Stimulated activated CD4-positive, alpha-beta T cell treated with anti-CD3 and anti-CD28 coated beads, Interleukin-2, amount 100 ng/mL, for 24 hours (primary cell): ENCODE measurements at regions not wholly inside any gene's neighbourhood (a gene's known extent, or its start where the extent isn't known, plus 50 kb on each side); places are given as distances from the start of the nearest gene placed in this dataset.
"Not testable (repeated sequence)": the region's sequence is repeated elsewhere in the genome, so short reads cannot be mapped to it uniquely, and the experiment has no call there.

Experiments used
- DNase-seq, 2 donors: peaks; one replicate each; pipeline ENCODE4 v3.0.0-alpha.2; 2020

DNA sequence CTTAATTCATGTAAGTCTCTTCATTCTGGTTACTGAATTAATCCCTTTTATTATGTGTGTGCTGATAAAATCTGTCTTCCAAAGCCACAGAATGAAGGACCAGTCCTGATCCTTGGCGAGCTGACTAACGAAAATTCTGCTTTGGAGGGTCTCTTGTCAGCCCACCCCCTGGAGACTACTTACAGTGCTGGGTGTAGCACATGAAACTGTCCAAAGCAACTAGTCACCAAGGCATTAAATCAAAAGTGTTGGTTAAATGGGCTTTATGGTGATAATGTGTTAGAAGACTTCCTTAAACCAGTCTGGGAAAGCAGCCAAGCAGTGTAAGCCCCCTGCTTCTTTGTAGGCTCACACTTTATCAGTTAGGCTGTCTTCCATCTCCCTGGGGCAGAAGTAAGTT, 420.2 kb downstream of the SUCLG1 start:
- DNase-seq: no peak

DNA sequence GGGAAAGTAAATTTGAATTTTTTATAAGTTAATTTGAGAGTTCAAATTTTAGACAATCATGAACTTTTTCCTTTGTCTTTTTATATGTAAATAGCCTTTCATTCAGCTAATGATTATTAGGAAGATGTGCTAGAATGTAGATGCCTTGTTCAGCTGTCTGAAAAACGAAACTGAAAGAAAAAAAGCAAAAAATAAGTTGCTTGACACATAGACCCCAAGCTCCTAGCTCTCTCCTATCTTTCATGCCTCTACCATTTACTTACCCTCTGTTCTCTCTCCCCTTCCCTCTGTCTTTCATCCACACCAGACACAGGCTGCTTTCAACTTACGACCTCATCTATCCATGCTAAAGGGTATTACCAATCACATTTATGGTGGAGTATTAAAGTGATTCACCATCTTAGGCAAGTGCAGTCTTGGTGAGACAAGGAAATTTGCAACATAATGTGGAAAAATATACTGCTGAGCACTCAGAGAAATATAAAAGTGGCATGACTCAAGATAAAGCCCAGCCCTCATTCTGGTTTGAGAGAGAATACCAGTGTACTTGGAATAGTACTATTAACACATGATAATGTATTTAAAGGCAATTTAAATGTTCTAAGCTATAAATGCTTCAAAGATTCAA, 425.6 kb downstream of the SUCLG1 start:
- no peak for DNase-seq

DNA sequence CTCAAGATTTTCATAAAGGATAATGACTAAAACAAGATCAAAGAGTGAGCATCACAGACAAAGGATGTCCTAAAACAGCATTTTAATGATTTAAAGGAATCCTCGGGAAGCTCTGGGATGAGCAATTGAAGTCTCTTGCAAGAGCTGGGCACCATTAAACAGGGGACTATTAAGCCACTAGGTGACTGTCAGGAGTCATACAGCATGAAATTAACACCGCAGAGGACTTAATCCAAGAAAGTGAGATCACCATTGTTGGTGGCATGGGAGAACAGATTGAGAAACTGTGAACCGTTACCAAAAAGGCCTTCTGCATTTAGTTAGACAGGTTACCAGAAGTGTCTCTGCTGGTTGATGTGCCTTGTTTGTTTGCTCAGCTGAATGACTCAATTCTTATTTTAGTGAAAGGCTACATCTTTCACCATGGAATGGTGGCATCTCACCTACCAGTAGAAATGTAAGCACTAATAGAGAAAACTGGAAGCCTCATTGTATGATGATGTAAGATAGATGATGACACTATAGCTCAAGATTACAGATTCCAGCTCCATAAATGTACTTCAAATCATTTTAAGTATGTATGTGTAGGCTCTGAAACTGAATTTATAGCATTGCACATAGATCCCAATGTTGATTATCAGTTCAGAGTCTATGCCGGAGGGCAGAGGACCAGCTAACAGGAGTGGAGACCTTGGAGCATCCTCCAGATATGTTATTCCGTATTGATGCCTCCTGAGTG, 427.6 kb downstream of the SUCLG1 start:
- DNase-seq: no peak

DNA sequence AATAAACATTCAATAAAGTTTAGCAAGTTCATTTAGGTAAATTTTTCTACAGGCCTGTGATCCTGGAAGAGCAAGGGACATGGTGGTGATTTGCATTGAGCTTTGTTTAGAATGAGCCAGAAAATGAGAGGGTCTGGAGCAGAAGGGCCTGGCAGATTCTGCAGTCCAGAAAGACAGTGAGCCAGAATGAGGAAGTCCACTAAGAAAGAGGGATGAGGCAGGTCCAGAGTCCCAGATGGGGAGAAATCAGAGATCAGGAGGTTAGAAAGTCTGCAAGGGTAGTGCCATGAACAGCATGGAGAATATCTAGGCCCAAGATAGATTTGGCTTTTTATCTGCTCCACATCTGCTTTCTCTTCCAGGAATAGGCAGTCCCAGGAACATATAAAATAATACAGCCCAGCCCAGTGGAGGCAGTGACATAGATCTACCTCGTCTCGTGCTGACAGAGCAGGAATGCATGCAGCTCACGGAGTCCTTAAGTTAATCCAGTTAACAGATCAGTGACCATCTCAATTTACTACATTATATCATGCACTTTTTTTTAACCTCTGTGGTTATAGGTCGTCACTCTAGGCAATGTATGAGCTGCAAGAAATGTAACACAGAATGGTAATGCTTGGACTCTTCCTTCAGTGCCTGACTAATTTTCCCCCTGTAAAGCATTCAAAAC, 429.0 kb downstream of the SUCLG1 start:
- DNase-seq: no peak

DNA sequence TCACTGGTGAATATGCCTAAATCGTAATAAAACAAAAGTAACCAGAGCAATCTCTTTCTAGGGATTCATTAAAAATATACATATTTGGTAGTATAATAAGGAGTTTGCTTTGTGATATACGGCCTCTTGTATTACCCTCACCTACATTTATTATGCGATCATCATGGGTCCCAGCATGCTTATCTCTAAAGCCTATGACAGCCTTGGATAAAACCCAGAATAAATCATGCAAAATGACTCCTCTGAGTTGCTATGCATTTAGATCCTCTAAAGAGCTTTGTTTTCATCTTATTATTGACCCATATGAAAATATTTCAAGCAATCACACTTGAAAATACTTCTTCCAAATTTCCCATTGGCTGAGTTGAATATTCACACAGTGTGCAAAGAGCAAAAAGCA, 432.3 kb downstream of the SUCLG1 start:
- no peak for DNase-seq

DNA sequence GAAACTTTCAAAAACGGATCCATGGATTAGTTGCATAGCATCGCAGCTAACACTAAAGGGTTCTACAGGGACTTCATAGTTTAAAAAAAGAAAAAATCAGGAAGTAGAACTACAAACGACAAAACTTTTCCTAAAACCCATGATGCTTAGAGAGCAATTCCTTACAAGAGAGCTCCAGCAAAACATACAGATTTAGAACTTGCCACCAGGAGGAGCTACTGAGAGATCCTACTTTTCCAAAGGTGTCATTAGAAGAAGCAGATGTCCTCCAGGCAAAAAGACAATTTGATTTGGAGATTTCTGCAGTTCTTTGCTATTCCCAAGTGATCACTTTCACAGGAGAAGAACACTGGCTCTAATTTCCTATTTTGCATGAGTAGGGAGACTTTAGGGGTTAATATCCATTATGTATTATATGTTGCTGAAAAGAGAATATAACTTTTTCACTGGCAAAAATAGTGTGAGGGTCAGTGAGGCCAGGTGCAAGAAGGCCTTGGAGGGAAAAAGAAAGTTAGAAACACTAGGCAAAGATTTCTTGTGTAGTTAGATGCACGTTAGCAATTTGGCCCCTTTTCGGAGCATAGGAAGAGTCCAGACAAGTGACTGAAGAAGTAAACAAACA, 436.2 kb downstream of the SUCLG1 start:
- DNase-seq: no peak

DNA sequence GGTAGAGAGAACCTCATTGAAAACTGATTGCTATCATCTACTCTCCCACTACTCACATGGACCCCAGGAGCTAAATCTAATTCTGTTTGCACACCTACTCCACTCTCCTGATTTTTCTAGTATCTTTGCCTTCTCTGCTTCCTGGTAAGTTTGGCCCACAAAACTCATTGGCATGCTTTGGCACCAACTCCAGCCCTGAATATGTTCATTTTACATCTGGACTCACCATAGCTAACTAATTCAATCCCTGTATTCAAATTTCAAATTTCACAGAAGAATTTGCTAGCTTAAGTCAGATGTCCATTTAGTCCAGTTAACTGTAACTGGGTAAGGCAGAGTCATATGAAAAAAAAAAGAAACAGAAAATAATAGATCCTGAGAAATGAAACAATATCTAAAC, 442.1 kb downstream of the SUCLG1 start:
- no peak for DNase-seq

DNA sequence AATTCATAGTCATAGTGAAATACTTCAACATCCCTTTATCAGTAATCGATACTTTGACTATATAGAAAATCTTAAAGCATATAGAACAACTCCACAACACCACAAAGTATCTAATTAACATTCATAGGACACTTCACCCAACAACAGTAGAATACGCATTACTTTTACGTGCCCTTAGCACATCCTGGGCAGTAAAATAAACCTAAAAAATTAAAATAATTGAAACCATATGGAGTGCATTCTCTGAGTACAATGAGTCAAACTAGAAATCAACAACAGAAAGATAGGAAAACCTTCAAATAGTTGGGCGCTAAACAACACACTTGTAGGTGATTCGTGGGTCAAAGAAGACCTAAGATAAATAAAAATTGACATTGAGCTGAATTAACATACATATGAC, 442.9 kb downstream of the SUCLG1 start:
- no peak for DNase-seq

DNA sequence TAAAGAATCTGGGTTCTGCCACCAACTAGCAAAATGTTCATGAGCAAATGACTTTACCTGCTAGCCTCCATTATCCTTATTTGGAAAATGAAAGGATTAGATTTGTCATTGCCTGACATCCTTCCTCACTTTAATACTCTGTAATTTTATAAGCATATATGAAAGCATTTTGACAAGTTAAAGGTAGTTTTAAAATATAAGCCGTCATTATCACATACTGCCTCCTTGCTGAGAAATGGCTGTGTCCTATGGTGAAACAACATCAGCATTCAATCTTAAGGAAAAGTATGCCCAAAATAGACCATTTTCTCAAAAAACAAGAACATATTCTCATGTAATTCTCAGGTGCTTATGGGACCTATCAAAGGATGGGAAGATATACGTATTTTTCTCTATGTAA, 461.2 kb downstream of the SUCLG1 start:
- no peak for DNase-seq

DNA sequence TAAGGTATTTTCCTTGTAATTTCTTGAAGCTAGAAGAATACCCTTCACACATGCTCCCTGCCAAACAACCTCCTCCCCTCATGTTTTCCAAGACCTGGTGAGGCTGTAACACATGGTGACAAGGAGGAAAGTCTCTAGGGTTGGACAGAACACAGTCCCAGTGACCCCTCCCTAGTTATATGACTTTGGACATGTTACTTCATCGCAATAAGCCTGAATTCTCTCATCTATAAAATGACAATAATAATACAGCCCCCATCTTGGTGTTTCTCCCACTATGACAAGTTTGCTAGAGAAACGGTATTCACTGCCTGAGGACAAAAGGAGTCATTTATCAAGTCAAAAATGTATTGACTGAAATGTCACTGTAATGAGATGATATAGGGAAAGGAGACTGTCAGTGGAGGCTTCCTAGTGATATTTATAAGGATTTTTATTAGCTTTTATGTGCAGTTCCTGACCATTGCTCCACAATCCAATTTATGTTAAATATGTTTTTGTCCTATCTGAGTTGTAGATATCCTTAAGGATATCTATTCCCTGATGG, 464.4 kb downstream of the SUCLG1 start:
- DNase-seq: no peak

DNA sequence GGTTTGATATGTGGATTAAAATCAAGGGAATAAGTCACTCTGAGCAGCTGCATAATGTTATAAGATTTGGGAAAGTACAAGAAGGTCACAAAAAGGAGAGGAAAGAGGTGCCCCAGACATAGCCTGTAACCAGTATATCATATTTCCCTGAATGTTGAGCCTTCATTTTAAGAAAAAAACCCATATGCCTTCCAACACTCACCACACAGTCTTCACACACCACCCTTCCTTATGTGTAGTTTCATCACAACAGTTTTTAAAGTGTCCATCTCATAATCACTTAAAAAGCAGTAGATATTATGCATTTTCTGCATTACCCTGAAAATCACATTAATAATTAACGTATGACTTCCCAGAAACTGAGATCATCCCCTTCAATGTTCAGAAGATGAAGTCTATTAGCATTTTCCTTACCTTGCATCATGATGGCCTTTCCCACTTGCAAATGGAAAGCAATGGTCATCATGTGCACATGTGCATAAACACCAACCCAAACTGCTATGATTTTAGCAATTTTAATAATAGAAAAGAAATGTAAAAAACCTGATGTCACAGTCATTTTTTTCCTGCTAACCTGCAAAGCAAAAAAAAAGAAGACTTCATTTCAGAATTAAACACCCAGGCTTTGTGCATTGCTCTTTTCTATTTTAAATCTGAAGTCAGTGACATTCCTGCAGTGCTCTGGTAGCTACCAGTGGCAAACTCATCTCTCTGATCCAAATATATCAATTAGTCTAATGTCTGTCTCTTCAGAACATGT, 465.0 kb downstream of the SUCLG1 start:
- no peak for DNase-seq

DNA sequence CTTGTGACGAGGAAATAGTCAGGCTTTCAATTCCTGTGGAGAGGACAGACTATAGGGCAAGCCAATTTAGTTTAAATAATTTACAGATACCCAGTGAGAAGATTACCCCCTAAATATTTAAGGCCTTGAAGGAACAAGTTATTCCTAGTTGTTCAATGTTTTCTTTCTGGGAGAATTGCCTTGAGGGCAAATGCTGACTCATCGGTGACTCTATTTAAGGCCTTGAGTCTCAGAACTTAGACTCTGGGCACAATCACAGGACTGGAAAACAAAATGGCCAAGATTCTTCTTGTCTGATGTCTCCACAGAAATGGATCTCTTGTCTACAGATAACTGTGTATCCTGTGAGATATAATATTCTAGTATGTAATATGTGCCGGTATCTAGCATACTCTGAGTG, 467.1 kb downstream of the SUCLG1 start:
- DNase-seq: no peak

DNA sequence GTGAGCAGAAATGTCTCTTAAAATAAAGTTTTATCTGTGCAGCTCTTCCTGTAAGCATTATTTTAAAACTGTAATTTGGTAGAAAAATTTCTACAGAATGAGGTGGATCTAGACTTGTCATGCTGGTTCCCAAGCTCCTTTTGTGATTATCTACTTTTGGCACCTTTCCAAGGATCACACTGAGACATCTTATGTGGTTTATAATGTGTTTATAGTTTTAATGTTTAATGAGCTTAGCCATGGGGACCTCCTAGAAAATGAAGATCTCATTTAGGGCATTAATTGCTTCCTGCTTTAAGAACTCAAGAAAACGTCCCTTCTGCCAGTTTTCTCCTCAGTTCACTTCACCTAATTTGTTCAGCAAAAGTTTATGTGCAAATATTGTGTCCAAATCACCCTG, 468.4 kb downstream of the SUCLG1 start:
- no peak for DNase-seq

DNA sequence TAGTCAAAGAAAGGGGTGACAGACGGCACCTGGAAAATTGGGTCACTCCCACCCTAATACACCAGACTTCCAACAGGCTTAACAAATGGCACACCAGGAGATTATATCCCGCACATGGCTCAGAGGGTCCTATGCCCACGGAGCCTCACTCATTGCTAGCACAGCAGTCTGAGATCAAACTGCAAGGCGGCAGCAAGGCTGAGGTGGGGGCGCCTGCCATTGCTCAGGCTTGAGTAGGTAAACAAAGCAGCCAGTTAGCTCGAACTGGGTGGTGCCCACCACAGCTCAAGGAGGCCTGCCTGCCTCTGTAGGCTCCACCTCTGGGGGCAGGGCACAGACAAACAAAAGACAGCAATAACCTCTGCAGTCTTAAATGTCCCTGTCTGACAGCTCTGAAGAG, 482.5 kb downstream of the SUCLG1 start:
- DNase-seq: not testable (repeated sequence)

DNA sequence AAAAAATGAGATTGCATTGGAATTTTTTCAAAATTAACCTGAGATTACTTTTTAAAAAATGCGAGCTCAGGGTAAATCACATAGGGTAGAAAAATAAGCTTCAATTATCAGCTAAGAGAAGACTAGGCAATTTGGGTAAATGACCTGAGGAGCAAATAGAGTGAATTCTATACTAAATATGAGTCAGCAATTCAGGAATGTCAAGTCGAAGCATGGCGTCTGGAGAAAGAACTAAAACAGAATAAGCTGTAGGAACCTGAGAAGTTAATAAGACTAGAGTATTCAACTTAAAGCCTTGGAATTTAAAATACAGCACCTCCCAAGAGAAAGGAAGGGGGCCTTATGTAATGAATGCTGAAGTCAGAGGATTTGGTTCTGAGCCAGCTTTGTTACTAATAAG, 487.0 kb downstream of the SUCLG1 start:
- DNase-seq: no peak

DNA sequence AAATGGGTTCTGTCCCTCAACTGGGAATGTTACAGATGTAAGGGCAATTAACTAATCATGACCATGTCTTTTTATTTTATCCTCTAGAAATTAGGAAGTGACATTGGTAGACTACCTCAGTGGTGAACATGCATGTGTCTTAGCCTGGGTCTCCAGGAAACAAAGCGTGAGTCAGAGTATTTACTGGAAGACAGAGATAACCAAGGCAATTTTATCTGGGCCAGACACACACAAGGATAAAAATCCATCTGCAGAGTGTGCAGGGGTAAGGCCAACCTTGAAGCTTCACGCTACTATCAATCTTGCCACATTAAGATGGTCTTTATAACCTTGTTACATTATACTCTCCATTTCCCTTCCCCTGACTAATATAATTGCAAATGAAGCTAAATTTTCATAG, 487.5 kb downstream of the SUCLG1 start:
- DNase-seq: no peak

DNA sequence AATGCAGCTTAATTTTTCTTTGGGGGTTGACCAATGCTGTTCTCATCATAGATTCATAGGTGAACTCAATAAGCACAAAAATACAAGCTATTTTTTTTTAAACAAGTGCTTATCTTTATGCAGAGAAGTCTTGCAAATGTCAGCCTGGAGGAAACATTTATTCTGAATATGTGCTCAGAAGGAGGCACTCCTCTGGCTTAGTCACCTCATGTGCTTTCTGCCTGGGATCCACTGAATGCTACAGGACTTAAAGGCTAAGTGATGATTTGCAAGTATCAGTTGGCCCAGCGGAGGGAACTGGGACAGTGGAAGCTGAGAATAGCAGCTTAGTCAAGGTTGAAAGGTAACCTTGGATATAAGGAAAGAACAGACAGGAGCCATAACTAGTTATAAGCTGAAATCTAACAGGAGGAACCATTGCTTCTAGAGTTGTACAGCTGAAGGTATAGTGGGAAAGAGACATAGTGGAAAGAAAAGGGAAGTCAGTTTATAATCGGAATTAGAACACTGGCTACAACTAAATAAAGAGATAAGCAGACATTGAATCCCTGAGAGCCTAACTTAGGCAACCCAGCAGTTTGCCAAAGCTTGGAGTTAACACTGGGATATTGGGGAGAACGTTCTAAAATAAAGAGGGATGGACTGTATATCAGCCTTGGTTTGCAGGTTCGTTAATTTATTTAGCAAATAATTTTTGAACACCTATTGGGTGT, 488.7 kb downstream of the SUCLG1 start:
- no peak for DNase-seq

DNA sequence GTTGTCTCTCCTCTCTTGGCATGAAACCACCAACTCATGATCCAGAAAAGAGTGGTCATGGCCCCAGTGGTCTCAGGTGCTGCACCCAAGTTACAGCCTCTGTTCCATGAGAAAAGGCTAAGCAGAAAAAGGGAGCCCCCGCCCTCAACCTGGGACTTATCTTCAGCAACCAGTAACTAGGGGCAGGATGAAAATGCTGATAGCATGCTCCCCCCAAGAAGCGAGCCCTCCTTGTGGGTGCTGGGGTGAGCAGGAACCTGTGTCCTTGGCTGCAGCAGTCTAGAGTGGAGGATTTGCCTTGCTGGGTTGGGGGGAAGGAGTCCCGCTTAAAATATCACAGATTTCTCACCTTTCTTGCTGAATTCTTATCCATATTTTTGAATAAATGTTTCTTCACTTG, 490.0 kb downstream of the SUCLG1 start:
- DNase-seq: no peak

DNA sequence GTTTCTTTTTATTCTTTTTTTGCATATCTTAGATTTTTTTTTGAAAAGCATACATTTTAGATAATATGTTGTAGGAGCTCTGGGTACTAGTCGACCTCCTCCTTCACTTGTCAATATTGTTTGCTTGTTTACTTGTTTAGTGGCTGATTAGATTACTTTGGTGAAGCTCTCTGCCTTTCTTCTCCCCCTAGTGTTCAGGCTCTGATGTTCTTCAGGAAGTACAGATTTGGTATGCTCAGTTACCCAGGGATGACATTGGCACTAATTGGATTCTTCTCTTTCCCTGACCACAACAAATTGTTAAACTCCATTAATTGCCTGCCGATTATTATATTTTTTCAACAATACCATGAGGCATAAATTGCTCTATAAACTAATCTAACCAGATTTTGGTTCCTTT, 491.2 kb downstream of the SUCLG1 start:
- DNase-seq: no peak

DNA sequence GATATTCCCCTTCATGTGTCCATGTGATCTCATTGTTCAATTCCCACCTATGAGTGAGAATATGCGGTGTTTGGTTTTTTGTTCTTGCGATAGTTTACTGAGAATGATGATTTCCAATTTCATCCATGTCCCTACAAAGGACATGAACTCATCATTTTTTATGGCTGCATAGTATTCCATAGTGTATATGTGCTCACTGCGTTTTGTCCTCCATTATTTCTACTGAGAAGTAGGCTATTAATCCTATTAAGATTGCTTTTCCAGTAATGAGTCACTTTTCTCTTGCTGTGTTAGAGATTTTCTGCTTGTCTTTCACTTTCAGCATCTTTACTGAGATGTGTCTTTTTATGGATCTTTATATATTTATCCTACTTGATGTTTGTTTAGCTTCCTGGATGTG, 492.1 kb downstream of the SUCLG1 start:
- DNase-seq: not testable (repeated sequence)

DNA sequence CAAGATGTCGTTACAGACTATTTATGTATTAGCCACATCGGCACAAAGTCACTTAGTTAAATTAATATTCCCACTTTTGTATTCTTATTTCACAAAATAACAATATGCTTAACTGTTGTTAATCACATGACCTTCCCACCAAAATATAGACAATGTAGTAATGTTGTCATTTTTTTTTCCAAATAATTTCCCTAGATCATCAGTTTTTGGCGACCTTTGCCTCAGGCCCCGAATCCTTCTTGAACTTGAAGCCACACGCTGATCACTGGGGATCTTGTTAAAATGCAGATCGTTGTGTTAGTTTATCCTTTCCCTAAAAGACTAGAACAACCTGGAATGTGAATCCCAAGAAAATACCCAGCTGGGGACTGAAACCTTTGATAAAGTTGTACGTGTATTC, 497.6 kb downstream of the SUCLG1 start:
- no peak for DNase-seq

DNA sequence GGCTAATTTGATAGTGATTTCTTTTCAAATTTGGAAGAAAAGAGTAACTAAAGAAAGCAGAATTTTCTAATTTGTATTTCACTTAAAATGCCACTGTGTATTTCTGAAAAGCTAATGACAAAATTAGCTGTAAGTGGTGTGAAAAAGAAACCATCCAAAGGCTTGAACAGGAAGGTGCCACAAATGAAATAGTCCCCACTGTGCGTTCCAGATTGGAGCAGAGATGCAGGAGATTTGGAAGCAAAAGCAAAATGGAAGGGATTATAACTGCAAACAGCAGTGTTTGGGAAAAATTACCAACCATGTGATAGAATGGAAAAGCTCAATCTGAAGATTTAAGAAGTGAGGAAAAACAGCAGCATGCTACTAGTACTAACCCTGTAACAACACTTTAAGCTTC, 498.7 kb downstream of the SUCLG1 start:
- DNase-seq: no peak
